ENCODE measurements at regions not wholly inside any gene's neighbourhood (a gene's known extent, or its start where the extent isn't known, plus 50 kb on each side); places are given as distances from the start of the nearest gene placed in this dataset.

DNA sequence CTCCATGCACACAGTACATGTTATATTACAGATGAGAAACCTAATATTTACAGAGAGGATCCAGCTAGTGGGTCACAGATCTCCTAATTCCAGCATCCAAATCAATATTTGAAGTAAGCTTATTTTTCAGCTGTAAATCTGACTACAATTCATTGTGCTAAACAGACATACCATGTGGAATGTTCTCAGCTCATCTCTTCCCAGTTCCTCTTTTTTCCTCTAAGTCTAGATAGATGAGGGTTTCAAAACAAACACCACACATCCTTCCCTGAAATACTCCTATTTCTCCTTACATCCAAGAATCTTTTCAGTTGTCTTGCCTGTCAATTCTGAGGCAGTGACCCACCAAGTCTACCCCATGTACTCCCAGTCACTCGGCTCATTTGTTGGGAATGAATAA is 200.7 kb upstream of the PIK3C3 start:
- no peaks in the 10 kb centered on the region for H3K36me3 Mint-ChIP-seq (ENCODE audit: low read depth)
- no peaks in the 10 kb centered on the region for H3K9me3 Mint-ChIP-seq
- intact Hi-C loops (cut with micrococcal nuclease) = no loop called here
- no peak overlapping the region for H3K4me3 Mint-ChIP-seq
- H3K27me3 Mint-ChIP-seq = no peaks in the 10 kb centered on the region
- H3K27ac Mint-ChIP-seq = no peak overlapping the region
- H3K4me1 Mint-ChIP-seq (ENCODE audit: low read depth) = no peaks in the 10 kb centered on the region

DNA sequence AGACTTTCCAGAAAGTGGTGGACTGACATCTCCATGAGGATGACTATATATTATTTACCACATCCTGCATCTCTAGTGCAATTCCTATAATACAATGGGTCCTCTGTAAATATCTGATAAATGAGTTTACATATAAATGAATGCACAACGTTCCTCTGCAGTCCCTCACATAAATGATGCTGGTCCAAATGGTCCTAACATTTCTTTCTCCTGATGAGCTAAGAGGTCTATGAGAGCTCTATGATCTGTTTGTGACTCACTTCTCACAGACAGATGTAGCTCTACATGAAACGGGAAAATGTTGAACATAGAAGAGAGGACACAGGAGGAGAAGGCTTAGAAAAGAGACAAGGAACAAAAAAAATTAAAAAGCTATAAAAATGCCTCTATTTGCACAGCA is 201.2 kb upstream of the PIK3C3 start:
- H3K4me3 Mint-ChIP-seq = no peak overlapping the region
- H3K4me1 Mint-ChIP-seq (ENCODE audit: low read depth) = no peaks in the 10 kb centered on the region
- intact Hi-C loops (cut with micrococcal nuclease) = no loop called here
- no peaks in the 10 kb centered on the region for H3K9me3 Mint-ChIP-seq
- H3K27me3 Mint-ChIP-seq = no peaks in the 10 kb centered on the region
- no peak overlapping the region for H3K27ac Mint-ChIP-seq
- H3K36me3 Mint-ChIP-seq (ENCODE audit: low read depth) = no peaks in the 10 kb centered on the region

- Mint-ChIP-seq H3K27me3 (no peaks in the 10 kb centered on the region), H3K27ac (no peak overlapping the region), H3K36me3 (ENCODE audit: low read depth) (no peaks in the 10 kb centered on the region), H3K4me3 (no peak overlapping the region), H3K4me1 (ENCODE audit: low read depth) (no peaks in the 10 kb centered on the region), H3K9me3 (no peaks in the 10 kb centered on the region)
- intact Hi-C loops (cut with micrococcal nuclease) = no loop called here
These were observed 202.2 kb upstream of the PIK3C3 start for GRCh38 chr18:41752826-41753225.

DNA sequence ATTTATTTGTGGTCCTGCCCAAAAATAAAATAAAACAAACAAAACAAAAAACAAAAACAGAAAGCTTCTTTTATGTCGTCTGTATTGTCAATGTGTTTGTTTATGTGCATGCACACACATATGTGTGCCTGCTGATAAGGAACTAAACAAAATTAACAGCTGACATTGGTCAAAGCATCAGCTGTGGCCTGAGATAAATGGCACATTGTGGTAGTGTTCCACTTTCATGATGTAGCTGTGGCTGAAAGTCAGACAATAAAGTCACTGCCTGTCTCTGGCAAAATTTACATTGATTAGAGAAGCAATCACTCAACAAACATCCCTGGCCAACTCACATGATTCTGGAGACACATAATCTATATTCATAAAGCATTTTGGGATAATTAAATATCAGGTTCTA is 203.4 kb upstream of the PIK3C3 start:
- Mint-ChIP-seq H3K27me3 (no peaks in the 10 kb centered on the region), H3K36me3 (ENCODE audit: low read depth) (no peaks in the 10 kb centered on the region), H3K4me3 (no peak overlapping the region), H3K9me3 (no peaks in the 10 kb centered on the region), H3K4me1 (ENCODE audit: low read depth) (no peaks in the 10 kb centered on the region), H3K27ac (no peak overlapping the region)
- intact Hi-C loops (cut with micrococcal nuclease) = no loop called here

- no peaks in the 10 kb centered on the region for H3K9me3 Mint-ChIP-seq
- no peaks in the 10 kb centered on the region for H3K4me1 Mint-ChIP-seq (ENCODE audit: low read depth)
- no peaks in the 10 kb centered on the region for H3K27me3 Mint-ChIP-seq
- no peak overlapping the region for H3K4me3 Mint-ChIP-seq
- no peaks in the 10 kb centered on the region for H3K36me3 Mint-ChIP-seq (ENCODE audit: low read depth)
- no peak overlapping the region for H3K27ac Mint-ChIP-seq
- intact Hi-C loops (cut with micrococcal nuclease) = no loop called here
These were observed 203.9 kb upstream of the PIK3C3 start for GRCh38 chr18:41751161-41751560.

- H3K9me3 Mint-ChIP-seq = no peaks in the 10 kb centered on the region
- no peaks in the 10 kb centered on the region for H3K27me3 Mint-ChIP-seq
- no peaks in the 10 kb centered on the region for H3K36me3 Mint-ChIP-seq (ENCODE audit: low read depth)
- intact Hi-C loops (cut with micrococcal nuclease) = no loop called here
- H3K27ac Mint-ChIP-seq = no peak overlapping the region
- H3K4me1 Mint-ChIP-seq (ENCODE audit: low read depth) = no peaks in the 10 kb centered on the region
- H3K4me3 Mint-ChIP-seq = no peak overlapping the region
These were observed 207.3 kb upstream of the PIK3C3 start for GRCh38 chr18:41747723-41748242.

GRCh38 chr18:41745166-41746049 is 209.6 kb upstream of the PIK3C3 start:
- Mint-ChIP-seq H3K4me1 (ENCODE audit: low read depth) (no peaks in the 10 kb centered on the region), H3K27ac (no peak overlapping the region), H3K9me3 (no peaks in the 10 kb centered on the region), H3K36me3 (ENCODE audit: low read depth) (no peaks in the 10 kb centered on the region), H3K4me3 (no peak overlapping the region), H3K27me3 (no peaks in the 10 kb centered on the region)
- intact Hi-C loops (cut with micrococcal nuclease) = no loop called here

- no peak overlapping the region for H3K27ac Mint-ChIP-seq
- no peaks in the 10 kb centered on the region for H3K4me1 Mint-ChIP-seq (ENCODE audit: low read depth)
- intact Hi-C loops (cut with micrococcal nuclease) = no loop called here
- H3K9me3 Mint-ChIP-seq = no peaks in the 10 kb centered on the region
- H3K27me3 Mint-ChIP-seq = no peaks in the 10 kb centered on the region
- no peak overlapping the region for H3K4me3 Mint-ChIP-seq
- H3K36me3 Mint-ChIP-seq (ENCODE audit: low read depth) = no peaks in the 10 kb centered on the region
These were observed 210.5 kb upstream of the PIK3C3 start for GRCh38 chr18:41744421-41745030.

GRCh38 chr18:41737218-41737617 is 217.8 kb upstream of the PIK3C3 start:
- no peak overlapping the region for H3K4me3 Mint-ChIP-seq

DNA sequence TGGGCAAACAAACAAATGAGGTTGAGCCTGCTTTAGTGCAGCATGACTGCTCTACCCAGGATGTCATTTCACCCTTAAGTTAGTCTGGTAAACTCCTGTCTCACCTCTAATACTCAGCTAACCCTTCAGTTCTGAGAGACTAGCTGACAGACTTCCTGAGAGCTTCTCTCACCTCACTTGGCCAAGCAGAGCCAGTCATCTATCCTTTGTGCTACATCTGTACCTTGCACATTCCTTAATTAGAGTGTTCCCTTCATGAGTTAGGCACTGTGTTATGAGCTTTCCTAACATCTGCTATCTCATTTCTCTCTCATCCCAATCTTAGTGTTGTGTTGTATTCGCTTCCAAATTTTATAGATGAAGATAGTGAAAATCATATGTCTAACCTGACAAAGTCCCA is 220.1 kb upstream of the PIK3C3 start:
- Mint-ChIP-seq H3K36me3 (ENCODE audit: low read depth) (no peaks in the 10 kb centered on the region), H3K27ac (no peak overlapping the region), H3K9me3 (no peaks in the 10 kb centered on the region), H3K4me3 (no peak overlapping the region), H3K27me3 (no peaks in the 10 kb centered on the region), H3K4me1 (ENCODE audit: low read depth) (no peaks in the 10 kb centered on the region)
- intact Hi-C loops (cut with micrococcal nuclease) = no loop called here

More at GRCh38 chr18:41737218-41737617, 217.8 kb upstream of the PIK3C3 start:
- no peaks in the 10 kb centered on the region for H3K27me3 Mint-ChIP-seq
- H3K9me3 Mint-ChIP-seq = no peaks in the 10 kb centered on the region
- no peaks in the 10 kb centered on the region for H3K4me1 Mint-ChIP-seq (ENCODE audit: low read depth)
- intact Hi-C loops (cut with micrococcal nuclease) = no loop called here
- no peak overlapping the region for H3K27ac Mint-ChIP-seq
- H3K36me3 Mint-ChIP-seq (ENCODE audit: low read depth) = no peaks in the 10 kb centered on the region

DNA sequence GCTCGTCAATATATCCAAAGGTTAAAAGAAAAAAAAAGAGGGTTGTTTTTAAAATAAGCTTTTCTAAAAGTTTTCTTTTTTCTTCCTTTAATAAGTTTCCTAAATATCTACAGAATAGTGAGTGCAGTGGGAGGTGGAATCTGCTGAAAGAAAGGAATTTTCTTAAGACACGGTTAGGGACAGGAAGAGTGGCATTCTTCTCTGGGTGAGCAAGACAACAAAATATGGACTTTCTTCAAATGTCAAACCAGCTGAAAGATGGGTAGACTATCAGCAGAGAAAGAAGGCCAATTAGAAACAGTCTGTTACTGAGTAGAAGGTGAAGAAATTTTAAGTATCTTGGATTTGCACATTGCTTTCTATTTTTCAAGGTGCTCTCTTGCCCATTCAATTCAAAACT is 222.7 kb upstream of the PIK3C3 start:
- Mint-ChIP-seq H3K4me1 (ENCODE audit: low read depth) (no peaks in the 10 kb centered on the region), H3K36me3 (ENCODE audit: low read depth) (no peaks in the 10 kb centered on the region), H3K27ac (no peak overlapping the region), H3K4me3 (no peak overlapping the region), H3K27me3 (no peaks in the 10 kb centered on the region), H3K9me3 (no peaks in the 10 kb centered on the region)
- intact Hi-C loops (cut with micrococcal nuclease) = no loop called here

- no peak overlapping the region for H3K4me3 Mint-ChIP-seq
- no peak overlapping the region for H3K27ac Mint-ChIP-seq
- no peaks in the 10 kb centered on the region for H3K27me3 Mint-ChIP-seq
- no peaks in the 10 kb centered on the region for H3K4me1 Mint-ChIP-seq (ENCODE audit: low read depth)
- H3K36me3 Mint-ChIP-seq (ENCODE audit: low read depth) = no peaks in the 10 kb centered on the region
- no peaks in the 10 kb centered on the region for H3K9me3 Mint-ChIP-seq
- intact Hi-C loops (cut with micrococcal nuclease) = no loop called here
These were observed 223.2 kb upstream of the PIK3C3 start for GRCh38 chr18:41731884-41732283.

DNA sequence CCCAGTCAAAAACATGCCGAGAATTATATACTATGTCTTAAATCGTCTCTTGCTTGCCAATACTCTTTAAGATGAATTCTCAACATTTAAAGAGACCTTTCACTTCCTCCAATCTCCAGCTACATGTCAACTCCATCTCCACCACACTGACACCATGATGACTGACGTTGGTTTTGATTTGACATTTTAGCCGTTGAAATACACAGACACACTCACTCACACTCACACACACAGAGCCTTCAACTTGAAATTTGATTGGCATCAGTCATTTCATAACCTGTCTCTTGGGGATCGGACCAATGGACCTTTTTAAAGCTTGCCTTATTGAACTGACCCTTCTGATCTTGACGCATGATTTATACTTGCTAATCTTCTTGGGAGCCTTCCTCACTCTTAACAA is 230.8 kb upstream of the PIK3C3 start:
- intact Hi-C loops (cut with micrococcal nuclease) = no loop called here
- Mint-ChIP-seq H3K9me3 (no peaks in the 10 kb centered on the region), H3K27ac (no peak overlapping the region), H3K27me3 (no peaks in the 10 kb centered on the region), H3K4me3 (no peak overlapping the region), H3K36me3 (ENCODE audit: low read depth) (no peaks in the 10 kb centered on the region), H3K4me1 (ENCODE audit: low read depth) (no peaks in the 10 kb centered on the region)

- H3K27ac Mint-ChIP-seq = no peak overlapping the region
- H3K9me3 Mint-ChIP-seq = no peaks in the 10 kb centered on the region
- H3K4me3 Mint-ChIP-seq = no peak overlapping the region
- H3K36me3 Mint-ChIP-seq (ENCODE audit: low read depth) = no peaks in the 10 kb centered on the region
- intact Hi-C loops (cut with micrococcal nuclease) = no loop called here
- H3K4me1 Mint-ChIP-seq (ENCODE audit: low read depth) = no peaks in the 10 kb centered on the region
- no peaks in the 10 kb centered on the region for H3K27me3 Mint-ChIP-seq
These were observed 233.8 kb upstream of the PIK3C3 start for GRCh38 chr18:41721103-41721790.

Measured in dendritic cell treated with granulocyte-macrophage colony-stimulating factor and Interleukin-4, amounts not matched to agents 40 ng/mL and 50 ng/mL, for 4 days (primary cell).